Uterus (tissue), 2 donors: ENCODE measurements at regions not wholly inside any gene's neighbourhood (a gene's known extent, or its start where the extent isn't known, plus 50 kb on each side); places are given as distances from the start of the nearest gene placed in this dataset.

Source experiments
- CTCF ChIP-seq, 4 experiments: fragments of 200-600 bp in 2 of 4; fragments of 450-650 bp in 2 of 4; sonication (generic) in 2 of 4; IDR thresholded peaks; one replicate each; pipeline ENCODE4 v1.5.1; 2016 to 2019; ENCODE audit warnings: antibody characterized with exemption in 4 of 4, mild to moderate bottlenecking in 2 of 4, moderate library complexity in 1 of 4
- POLR2A ChIP-seq, 2 donors: fragments of 450-650 bp; IDR thresholded peaks; one replicate each; pipeline ENCODE4 v1.6.1; 2016; ENCODE audit warnings: antibody characterized with exemption in 2 of 2, mild to moderate bottlenecking in 1 of 2, moderate library complexity in 1 of 2

- TF ChIP-seq CTCF (IDR thresholded peaks at IDR 0.05) (no peak), POLR2A (IDR thresholded peaks at IDR 0.05) (no peak)
Measured at GRCh38 chr5:91712718-91713117, 329.6 kb upstream of the ARRDC3 start.
